ENCODE measurements at regions not wholly inside any gene's neighbourhood (a gene's known extent, or its start where the extent isn't known, plus 50 kb on each side); places are given as distances from the start of the nearest gene placed in this dataset.

GRCh38 chr12:19951664-19952063, 416.7 kb upstream of the PDE3A start:
- 88% methylated on average over 4 of the region's 4 CpGs for WGBS
- H3K27ac ChIP-seq = no peak overlapping the region
- no peaks in the 10 kb centered on the region for H3K36me3 ChIP-seq
- no peak for DNase-seq (ENCODE audit: low spot score in 2 of 2)
- H3K4me1 ChIP-seq = no peaks in the 10 kb centered on the region
- H3K27me3 ChIP-seq = no peaks in the 10 kb centered on the region
- H3K4me3 ChIP-seq = no peak overlapping the region
- no peaks in the 10 kb centered on the region for H3K9me3 ChIP-seq
- no peak for TF ChIP-seq POLR2AphosphoS5 (IDR thresholded peaks at IDR 0.05)
- no peak for TF ChIP-seq EP300 (IDR thresholded peaks at IDR 0.05)
- TF ChIP-seq CTCF (IDR thresholded peaks at IDR 0.05) = no peak
- TF ChIP-seq POLR2A (IDR thresholded peaks at IDR 0.05) = no peak

- Histone ChIP-seq H3K4me3 (no peak overlapping the region), H3K36me3 (no peaks in the 10 kb centered on the region), H3K4me1 (no peaks in the 10 kb centered on the region), H3K27ac (no peak overlapping the region), H3K9me3 (no peaks in the 10 kb centered on the region), H3K27me3 (no peaks in the 10 kb centered on the region)
- DNase-seq (ENCODE audit: low spot score in 2 of 2) = no peak
- TF ChIP-seq POLR2A (IDR thresholded peaks at IDR 0.05) = no peak
- TF ChIP-seq CTCF (IDR thresholded peaks at IDR 0.05) = no peak
- no peak for TF ChIP-seq EP300 (IDR thresholded peaks at IDR 0.05)
- no peak for TF ChIP-seq POLR2AphosphoS5 (IDR thresholded peaks at IDR 0.05)
- 83% methylated on average over 1 of the region's 1 CpG for WGBS
Observed at GRCh38 chr12:19953734-19954133, 414.6 kb upstream of the PDE3A start.

GRCh38 chr12:19954163-19954562, 414.2 kb upstream of the PDE3A start:
- 83% methylated on average over 4 of the region's 4 CpGs for WGBS
- DNase-seq (ENCODE audit: low spot score in 2 of 2) = no peak
- H3K27me3 ChIP-seq = no peaks in the 10 kb centered on the region
- H3K4me3 ChIP-seq = no peak overlapping the region
- TF ChIP-seq POLR2AphosphoS5 (IDR thresholded peaks at IDR 0.05) = no peak
- TF ChIP-seq EP300 (IDR thresholded peaks at IDR 0.05) = no peak
- no peak overlapping the region for H3K27ac ChIP-seq
- H3K9me3 ChIP-seq = no peaks in the 10 kb centered on the region
- no peaks in the 10 kb centered on the region for H3K36me3 ChIP-seq
- H3K4me1 ChIP-seq = no peaks in the 10 kb centered on the region

DNA sequence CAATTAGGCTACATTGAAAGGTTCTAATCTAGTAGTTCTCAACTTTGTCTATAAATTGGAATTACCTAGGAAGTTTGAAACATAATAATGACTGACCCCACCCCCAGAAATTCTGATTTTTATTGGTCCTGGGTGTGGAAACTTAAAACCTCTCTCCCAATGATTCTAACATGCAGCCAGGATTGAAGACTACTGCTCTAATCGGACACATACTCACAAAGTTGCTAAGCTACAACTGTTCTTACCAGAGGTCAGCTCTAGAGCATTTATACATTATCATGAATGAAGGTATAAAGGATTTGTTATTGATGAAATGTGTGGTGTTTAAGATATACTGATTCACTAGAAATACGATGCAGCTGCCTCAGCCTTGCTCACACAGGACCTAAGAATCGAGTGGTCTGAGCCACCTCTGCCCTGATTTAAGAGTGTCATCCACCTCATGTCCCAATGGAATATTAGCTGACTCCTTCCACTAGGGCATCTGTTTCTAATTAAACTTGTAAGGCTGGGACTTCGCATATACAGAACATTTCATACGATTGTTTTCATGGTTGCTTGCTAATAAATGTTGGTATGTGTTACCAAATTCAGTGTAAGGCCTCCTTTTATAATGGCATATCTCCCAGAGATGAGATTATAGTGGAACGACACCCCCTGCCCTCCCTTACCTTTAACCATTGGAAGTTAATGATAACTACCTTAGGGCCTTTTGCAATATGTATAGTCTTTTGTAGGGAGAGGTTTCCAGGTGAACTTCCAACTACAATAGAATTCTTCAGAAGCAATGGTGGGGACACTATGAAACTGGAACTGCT, 410.8 kb upstream of the PDE3A start:
- Histone ChIP-seq H3K27ac (no peak overlapping the region), H3K4me1 (no peaks in the 10 kb centered on the region), H3K9me3 (no peaks in the 10 kb centered on the region), H3K4me3 (no peak overlapping the region), H3K27me3 (no peaks in the 10 kb centered on the region), H3K36me3 (no peaks in the 10 kb centered on the region)
- no peak for DNase-seq (ENCODE audit: low spot score in 2 of 2)
- 74% methylated on average over 6 of the region's 6 CpGs for WGBS
- TF ChIP-seq CTCF (IDR thresholded peaks at IDR 0.05) (no peak), POLR2AphosphoS5 (IDR thresholded peaks at IDR 0.05) (no peak), POLR2A (IDR thresholded peaks at IDR 0.05) (no peak), EP300 (IDR thresholded peaks at IDR 0.05) (no peak)

- DNase-seq (ENCODE audit: low spot score in 2 of 2) = no peak
- no peaks in the 10 kb centered on the region for H3K9me3 ChIP-seq
- WGBS = 98% methylated on average over 1 of the region's 1 CpG
Observed at GRCh38 chr12:19958389-19958788, 409.9 kb upstream of the PDE3A start.

More at GRCh38 chr12:19958389-19958788, 409.9 kb upstream of the PDE3A start:
- TF ChIP-seq POLR2AphosphoS5 (IDR thresholded peaks at IDR 0.05) = no peak
- no peak for TF ChIP-seq POLR2A (IDR thresholded peaks at IDR 0.05)
- TF ChIP-seq EP300 (IDR thresholded peaks at IDR 0.05) = no peak
- TF ChIP-seq CTCF (IDR thresholded peaks at IDR 0.05) = no peak
- Histone ChIP-seq H3K27ac (no peak overlapping the region), H3K36me3 (no peaks in the 10 kb centered on the region), H3K27me3 (no peaks in the 10 kb centered on the region), H3K4me1 (no peaks in the 10 kb centered on the region), H3K4me3 (no peak overlapping the region)

Measured in suprapubic skin (tissue), 4 donors.